HG03342 (cell line): ENCODE measurements at regions not wholly inside any gene's neighbourhood (a gene's known extent, or its start where the extent isn't known, plus 50 kb on each side); places are given as distances from the start of the nearest gene placed in this dataset.

Experiments used
- ATAC-seq: cut with Tn5 transposase; IDR thresholded peaks from one replicate; pipeline ENCODE4 v1.9.1; 2021; ENCODE audit warnings: mild to moderate bottlenecking, moderate library complexity; ENCODE audit not compliant: unreplicated experiment

GRCh38 chr16:9185381-9185780 is 93.9 kb downstream of the HAPSTR1 start:
- no peak for ATAC-seq

GRCh38 chr16:9186061-9186460 is 94.6 kb downstream of the HAPSTR1 start:
- ATAC-seq, result no peak

GRCh38 chr16:9188721-9189120 is 97.3 kb downstream of the HAPSTR1 start:
- ATAC-seq, result no peak

GRCh38 chr16:9191274-9191850 is 99.9 kb downstream of the HAPSTR1 start:
- no peak for ATAC-seq

GRCh38 chr16:9192746-9193145 is 101.3 kb downstream of the HAPSTR1 start:
- ATAC-seq, result no peak

GRCh38 chr16:9195287-9195686 is 103.8 kb downstream of the HAPSTR1 start:
- no peak for ATAC-seq

- ATAC-seq, result no peak
Measured at GRCh38 chr16:9197957-9198661, 106.7 kb downstream of the HAPSTR1 start.

- no peak for ATAC-seq
Measured at GRCh38 chr16:9199311-9199710, 107.9 kb downstream of the HAPSTR1 start.

- no peak for ATAC-seq
Measured at GRCh38 chr16:9199751-9200150, 108.3 kb downstream of the HAPSTR1 start.

- no peak for ATAC-seq
Measured at GRCh38 chr16:9203956-9204355, 112.5 kb downstream of the HAPSTR1 start.

- ATAC-seq, result no peak
Measured at GRCh38 chr16:9205661-9206060, 114.2 kb downstream of the HAPSTR1 start.

GRCh38 chr16:9206156-9206555 is 114.7 kb downstream of the HAPSTR1 start:
- no peak for ATAC-seq

- ATAC-seq, result no peak
Measured at GRCh38 chr16:9212621-9213020, 121.2 kb downstream of the HAPSTR1 start.

GRCh38 chr16:9219813-9220212 is 128.4 kb downstream of the HAPSTR1 start:
- ATAC-seq, result no peak

- ATAC-seq, result no peak
Measured at GRCh38 chr16:9225527-9226316, 134.3 kb downstream of the HAPSTR1 start.

- no peak for ATAC-seq
Measured at GRCh38 chr16:9226924-9227323, 135.5 kb downstream of the HAPSTR1 start.

- no peak for ATAC-seq
Measured at GRCh38 chr16:9231039-9231438, 139.6 kb downstream of the HAPSTR1 start.

GRCh38 chr16:9232102-9232770 is 140.8 kb downstream of the HAPSTR1 start:
- no peak for ATAC-seq

GRCh38 chr16:9235867-9236266 is 144.4 kb downstream of the HAPSTR1 start:
- ATAC-seq, result no peak

GRCh38 chr16:9236319-9236718 is 144.9 kb downstream of the HAPSTR1 start:
- ATAC-seq, result no peak

- ATAC-seq, result no peak
Measured at GRCh38 chr16:9238346-9238745, 146.9 kb downstream of the HAPSTR1 start.
